ENCODE measurements at regions not wholly inside any gene's neighbourhood (a gene's known extent, or its start where the extent isn't known, plus 50 kb on each side); places are given as distances from the start of the nearest gene placed in this dataset.

DNA sequence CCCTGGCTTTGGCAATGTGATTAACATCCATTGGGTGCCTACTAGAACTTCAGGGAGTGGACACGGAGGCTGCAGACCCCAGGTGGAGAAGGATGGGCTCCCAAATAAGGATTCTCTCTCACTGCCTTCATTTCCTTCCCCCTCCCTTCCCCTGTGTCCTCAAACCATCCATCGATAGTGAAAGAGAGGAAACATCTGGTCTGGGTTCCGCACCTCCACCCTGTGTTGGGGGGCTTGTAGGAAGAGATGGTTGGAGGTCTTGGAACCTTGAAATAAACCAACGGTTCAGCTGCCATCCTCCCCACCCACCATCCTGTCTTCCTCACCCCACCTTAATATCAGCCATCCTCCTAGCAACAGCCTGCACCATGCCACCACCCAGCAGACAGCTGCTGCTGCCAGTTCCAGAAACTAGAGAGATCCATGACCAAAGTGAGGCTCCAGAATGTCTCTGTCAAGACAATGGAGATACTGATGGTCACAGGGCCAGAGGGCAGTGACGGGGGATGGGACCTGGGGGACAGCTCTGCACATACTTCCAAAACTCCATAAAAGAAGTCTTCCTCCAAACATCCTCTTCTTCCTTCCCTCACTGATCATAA is 153.1 kb upstream of the CCND2 start:
- TF ChIP-seq, protein P1, sequence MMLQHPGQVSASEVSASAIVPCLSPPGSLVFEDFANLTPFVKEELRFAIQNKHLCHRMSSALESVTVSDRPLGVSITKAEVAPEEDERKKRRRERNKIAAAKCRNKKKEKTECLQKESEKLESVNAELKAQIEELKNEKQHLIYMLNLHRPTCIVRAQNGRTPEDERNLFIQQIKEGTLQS (IDR thresholded peaks at IDR 0.05): no peak
- TF ChIP-seq, protein P2, sequence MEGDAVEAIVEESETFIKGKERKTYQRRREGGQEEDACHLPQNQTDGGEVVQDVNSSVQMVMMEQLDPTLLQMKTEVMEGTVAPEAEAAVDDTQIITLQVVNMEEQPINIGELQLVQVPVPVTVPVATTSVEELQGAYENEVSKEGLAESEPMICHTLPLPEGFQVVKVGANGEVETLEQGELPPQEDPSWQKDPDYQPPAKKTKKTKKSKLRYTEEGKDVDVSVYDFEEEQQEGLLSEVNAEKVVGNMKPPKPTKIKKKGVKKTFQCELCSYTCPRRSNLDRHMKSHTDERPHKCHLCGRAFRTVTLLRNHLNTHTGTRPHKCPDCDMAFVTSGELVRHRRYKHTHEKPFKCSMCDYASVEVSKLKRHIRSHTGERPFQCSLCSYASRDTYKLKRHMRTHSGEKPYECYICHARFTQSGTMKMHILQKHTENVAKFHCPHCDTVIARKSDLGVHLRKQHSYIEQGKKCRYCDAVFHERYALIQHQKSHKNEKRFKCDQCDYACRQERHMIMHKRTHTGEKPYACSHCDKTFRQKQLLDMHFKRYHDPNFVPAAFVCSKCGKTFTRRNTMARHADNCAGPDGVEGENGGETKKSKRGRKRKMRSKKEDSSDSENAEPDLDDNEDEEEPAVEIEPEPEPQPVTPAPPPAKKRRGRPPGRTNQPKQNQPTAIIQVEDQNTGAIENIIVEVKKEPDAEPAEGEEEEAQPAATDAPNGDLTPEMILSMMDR (IDR thresholded peaks at IDR 0.05 in 2 of 3, conservative IDR thresholded peaks at IDR 0.05 in 1 of 3; ENCODE audit: borderline replicate concordance in 1 of 3, insufficient read depth in 1 of 3, low read depth in 2 of 3, low read length in 2 of 3): no peak
- no peak for TF ChIP-seq CEBPB (IDR thresholded peaks at IDR 0.05; ENCODE audit: low read depth)
- TF ChIP-seq POLR2AphosphoS5 (IDR thresholded peaks at IDR 0.05; ENCODE audit: low read depth, low read length): no peak
- TF ChIP-seq, protein P3, sequence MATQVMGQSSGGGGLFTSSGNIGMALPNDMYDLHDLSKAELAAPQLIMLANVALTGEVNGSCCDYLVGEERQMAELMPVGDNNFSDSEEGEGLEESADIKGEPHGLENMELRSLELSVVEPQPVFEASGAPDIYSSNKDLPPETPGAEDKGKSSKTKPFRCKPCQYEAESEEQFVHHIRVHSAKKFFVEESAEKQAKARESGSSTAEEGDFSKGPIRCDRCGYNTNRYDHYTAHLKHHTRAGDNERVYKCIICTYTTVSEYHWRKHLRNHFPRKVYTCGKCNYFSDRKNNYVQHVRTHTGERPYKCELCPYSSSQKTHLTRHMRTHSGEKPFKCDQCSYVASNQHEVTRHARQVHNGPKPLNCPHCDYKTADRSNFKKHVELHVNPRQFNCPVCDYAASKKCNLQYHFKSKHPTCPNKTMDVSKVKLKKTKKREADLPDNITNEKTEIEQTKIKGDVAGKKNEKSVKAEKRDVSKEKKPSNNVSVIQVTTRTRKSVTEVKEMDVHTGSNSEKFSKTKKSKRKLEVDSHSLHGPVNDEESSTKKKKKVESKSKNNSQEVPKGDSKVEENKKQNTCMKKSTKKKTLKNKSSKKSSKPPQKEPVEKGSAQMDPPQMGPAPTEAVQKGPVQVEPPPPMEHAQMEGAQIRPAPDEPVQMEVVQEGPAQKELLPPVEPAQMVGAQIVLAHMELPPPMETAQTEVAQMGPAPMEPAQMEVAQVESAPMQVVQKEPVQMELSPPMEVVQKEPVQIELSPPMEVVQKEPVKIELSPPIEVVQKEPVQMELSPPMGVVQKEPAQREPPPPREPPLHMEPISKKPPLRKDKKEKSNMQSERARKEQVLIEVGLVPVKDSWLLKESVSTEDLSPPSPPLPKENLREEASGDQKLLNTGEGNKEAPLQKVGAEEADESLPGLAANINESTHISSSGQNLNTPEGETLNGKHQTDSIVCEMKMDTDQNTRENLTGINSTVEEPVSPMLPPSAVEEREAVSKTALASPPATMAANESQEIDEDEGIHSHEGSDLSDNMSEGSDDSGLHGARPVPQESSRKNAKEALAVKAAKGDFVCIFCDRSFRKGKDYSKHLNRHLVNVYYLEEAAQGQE (IDR thresholded peaks at IDR 0.05; ENCODE audit: low read depth): no peak
- TF ChIP-seq POLR2A (IDR thresholded peaks at IDR 0.05; ENCODE audit: borderline replicate concordance, extremely low read depth, insufficient read depth, insufficient read length): no peak
- TF ChIP-seq EZH2 (IDR thresholded peaks at IDR 0.05): no peak
- TF ChIP-seq, protein P4, sequence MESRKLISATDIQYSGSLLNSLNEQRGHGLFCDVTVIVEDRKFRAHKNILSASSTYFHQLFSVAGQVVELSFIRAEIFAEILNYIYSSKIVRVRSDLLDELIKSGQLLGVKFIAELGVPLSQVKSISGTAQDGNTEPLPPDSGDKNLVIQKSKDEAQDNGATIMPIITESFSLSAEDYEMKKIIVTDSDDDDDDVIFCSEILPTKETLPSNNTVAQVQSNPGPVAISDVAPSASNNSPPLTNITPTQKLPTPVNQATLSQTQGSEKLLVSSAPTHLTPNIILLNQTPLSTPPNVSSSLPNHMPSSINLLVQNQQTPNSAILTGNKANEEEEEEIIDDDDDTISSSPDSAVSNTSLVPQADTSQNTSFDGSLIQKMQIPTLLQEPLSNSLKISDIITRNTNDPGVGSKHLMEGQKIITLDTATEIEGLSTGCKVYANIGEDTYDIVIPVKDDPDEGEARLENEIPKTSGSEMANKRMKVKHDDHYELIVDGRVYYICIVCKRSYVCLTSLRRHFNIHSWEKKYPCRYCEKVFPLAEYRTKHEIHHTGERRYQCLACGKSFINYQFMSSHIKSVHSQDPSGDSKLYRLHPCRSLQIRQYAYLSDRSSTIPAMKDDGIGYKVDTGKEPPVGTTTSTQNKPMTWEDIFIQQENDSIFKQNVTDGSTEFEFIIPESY (IDR thresholded peaks at IDR 0.05; ENCODE audit: extremely low read depth, insufficient replicate concordance, low read length): no peak
- no peak for TF ChIP-seq EGR1 (IDR thresholded peaks at IDR 0.05; ENCODE audit: low read depth)
- TF ChIP-seq ZNF274 (IDR thresholded peaks at IDR 0.05; ENCODE audit: low read depth, low read length): no peak
- no peak for TF ChIP-seq FOSL1 (IDR thresholded peaks at IDR 0.05; ENCODE audit: low read depth)
- no peak for TF ChIP-seq ZFX (IDR thresholded peaks at IDR 0.05)
- TF ChIP-seq ELF1 (IDR thresholded peaks at IDR 0.05; ENCODE audit: borderline replicate concordance, low read depth): no peak
- TF ChIP-seq SP1 (IDR thresholded peaks at IDR 0.05; ENCODE audit: low read depth): no peak

Data from HCT116 (cell line).